ENCODE measurements at regions not wholly inside any gene's neighbourhood (a gene's known extent, or its start where the extent isn't known, plus 50 kb on each side); places are given as distances from the start of the nearest gene placed in this dataset.

DNA sequence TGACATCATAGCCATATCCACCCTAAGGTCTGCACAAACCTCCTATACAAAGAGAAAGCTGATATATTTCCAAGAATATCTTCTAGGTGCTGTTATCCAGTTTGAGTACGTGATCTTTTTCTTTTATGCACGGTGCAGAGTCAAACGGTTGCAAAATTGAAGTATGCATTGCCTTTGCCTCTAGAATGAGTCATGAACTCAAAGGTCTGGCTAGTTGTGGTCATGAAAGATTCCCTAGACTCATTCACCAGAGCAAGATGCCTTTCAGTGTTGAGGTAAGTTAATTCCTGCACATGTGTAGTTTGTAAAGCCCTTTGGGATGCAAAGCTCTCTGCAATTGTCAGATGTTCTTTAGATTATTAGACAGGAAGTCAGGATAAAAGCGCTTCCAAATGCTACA lies 704.4 kb downstream of the PCDH19 start:
- DNase-seq, result no peak

DNA sequence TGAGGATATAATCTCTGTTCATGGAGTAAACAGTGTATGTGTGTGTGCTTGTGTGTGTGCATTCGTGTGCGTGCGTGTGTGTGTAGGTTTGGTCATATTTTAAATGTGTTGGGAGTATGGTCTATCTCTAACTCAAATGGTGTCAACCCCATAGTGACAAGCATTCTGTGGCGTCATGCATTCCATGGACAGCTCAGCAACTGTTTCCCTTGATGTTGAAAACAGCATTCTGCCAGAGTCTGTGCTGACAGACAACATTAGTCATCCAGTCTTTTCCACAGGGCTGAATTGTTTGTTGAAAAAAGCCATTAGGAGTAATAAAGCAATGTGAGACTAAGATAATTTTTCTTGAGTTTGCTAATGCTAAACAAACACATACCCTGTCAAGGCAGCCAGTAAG lies 706.6 kb downstream of the PCDH19 start:
- no peak for DNase-seq

DNA sequence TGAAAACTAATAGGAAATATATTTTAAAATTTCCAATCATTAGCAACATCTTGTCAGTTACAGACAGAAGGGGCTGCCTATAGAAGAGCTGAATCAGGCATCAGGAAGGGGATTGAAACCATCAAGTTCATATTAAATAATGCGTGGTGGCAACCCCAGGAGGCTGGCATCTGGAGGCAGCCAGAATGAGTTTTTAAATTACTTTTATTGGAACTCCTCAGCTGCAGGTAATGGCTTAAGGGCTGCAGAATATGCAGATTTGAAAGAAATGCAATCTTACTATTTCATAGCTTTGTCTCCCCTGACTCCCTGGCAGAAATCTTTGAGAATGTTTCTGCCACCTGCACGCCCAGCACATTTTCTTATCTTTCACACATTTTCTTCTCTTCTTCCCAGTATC lies 711.6 kb downstream of the PCDH19 start:
- DNase-seq, result no peak

DNA sequence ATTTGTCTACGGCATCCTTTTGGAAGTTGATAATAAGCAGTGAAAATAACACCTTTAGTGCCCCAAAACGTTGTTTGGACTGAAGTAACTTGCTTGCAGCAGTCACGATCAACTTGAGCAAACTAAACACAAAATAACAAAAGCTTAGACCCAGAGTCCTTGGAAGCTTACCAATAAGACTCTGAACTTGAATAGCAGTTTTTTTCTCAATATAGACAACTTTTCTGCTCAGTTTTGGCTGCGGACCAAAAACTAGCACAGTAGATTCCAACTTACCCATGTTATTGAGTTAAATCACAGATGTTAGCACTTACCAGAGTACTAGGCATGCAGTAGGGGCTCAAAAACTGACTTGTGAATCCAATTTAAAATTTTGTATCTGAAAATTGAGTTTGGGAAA lies 746.9 kb downstream of the PCDH19 start:
- no peak for DNase-seq

DNA sequence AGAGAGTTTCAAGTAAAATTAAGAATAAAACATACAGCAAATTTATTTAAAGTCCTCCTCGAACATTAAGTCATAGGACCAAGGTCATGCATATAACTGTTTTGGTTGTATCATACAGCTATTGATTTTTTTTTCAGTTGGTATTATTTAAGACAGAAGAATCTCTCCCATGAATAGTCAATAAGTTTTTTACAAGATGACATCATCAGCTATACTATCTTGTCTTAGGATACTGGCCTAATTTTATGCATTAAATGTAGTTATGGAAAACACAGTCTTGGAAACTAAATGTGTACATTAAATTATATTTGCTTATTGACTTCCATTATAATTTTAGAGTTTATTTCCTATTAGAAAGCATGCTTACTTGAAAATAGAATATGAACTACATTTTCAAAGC lies 755.9 kb downstream of the PCDH19 start:
- DNase-seq, result no peak

DNA sequence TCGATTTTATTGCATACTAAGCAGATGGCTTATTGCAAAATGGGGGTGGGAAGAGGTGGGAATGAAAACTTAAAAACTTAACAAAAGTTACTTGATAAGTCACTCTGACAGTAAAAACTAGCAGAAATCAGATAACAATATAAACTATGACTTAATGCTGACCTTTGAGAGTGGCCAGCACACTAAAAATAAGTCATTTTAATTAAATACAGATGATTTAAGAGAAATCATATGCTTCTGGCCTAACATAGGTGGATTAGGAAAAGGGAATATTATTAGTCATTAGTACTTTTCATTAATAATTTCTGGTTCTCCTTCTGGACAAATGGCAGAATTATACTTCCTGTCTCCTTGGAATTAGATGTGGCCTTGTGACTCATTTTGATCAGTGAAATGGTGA lies 756.7 kb downstream of the PCDH19 start:
- no peak for DNase-seq

DNA sequence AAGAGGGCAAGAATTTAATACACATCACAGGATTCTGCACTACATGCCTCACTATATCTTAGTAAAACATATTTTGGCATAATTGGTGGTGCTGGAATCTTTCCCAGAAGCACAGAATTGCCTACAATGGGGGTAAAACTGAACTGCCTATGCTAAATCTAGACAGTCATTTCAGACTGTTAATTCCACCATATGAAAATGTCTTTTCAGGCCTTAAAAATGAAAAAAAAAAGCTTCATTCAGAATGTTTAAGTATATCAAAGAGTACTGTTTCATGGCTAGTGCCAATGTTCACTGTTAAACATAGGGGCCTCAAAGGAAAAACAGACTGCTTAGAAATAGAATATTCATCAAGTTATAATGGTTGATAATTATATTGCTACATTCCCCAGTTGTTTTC lies 797.0 kb downstream of the PCDH19 start:
- no peak for DNase-seq

DNA sequence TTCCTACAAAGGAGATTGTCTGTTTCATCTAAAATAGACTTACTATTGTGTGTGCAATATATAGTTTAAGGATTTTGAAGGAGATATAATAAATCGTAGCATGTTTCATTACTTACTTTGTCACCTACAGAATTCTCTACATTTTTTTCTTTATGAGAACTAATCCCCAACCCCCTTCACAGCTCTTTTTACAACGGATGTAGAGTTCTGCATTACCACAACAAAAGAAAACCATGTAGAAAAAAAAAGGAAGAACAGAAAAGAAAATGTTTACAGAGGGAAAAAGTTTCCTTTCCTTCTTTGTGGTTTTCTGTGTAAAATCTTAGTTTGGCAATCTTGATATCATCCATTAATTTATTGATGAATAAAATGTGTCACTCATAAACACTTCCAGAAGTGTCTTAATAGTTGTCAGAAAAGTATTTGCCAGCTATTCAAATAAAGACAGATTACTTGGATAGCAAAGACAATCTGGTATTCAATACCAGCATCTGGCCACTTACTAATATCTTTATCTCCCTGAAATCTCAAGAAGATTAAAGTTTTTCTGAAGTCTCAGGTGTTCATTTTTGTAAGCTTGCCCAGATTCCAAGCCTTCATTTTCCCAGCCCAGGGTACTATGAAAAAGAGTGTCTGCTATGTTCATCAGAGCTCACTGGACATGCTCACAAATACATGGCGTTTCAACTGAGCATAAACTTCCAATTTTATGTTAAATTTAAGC lies 806.8 kb downstream of the PCDH19 start:
- DNase-seq, result no peak

DNA sequence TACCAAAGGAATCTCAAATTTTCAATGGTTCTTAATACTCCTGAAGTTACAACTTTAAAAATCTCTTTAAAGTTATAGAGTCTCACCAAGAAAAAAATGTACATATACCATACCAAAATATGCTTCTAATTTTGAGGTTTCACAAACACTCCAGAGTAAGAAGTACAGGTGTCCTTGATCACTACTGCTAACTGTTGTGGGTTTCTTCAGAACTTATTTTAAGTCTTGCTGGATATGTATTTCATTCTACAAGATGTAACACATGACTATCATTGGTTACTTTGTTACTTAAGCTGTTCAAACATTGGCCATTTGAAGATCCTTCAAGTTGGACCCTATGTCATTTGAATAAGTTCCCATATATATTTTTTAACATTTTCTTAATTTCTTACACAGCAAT lies 808.0 kb downstream of the PCDH19 start:
- no peak for DNase-seq

DNA sequence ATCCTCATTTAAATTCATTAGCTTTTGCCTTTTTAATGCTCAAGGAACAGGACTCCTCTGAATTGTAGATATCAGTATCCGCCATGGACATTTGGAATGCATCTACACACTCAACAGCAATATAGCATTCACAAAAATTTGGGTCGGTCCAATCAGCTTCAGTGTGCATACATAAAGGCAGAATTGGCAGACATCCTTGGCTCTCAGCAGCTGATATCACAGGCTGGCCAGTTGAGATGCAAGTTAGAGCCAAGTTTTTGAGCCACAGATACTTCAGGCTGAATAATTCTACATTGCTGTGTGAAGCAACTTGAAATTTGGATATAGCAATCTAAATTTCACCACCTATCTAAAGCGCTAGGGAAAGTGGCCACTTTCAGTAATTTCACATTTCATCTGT lies 821.1 kb downstream of the PCDH19 start:
- no peak for DNase-seq

DNA sequence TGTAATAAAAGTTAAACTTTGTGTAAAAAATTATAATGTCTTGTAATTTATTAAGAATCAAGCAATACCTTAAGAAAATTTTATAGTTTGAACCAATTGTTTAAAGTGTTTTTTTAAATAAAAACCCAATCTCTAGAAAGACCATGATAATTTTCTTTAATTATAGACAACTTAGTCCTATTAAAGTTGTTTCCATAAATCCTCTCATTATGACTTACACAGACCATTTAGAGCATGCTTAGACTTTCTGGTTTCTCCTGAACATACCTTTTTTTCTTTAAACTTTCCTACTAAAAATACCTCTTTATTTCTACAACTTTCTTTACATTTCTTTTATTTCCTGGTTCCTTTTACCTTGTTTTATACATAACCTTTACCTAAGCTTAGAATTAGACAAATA lies 837.4 kb downstream of the PCDH19 start:
- no peak for DNase-seq

DNA sequence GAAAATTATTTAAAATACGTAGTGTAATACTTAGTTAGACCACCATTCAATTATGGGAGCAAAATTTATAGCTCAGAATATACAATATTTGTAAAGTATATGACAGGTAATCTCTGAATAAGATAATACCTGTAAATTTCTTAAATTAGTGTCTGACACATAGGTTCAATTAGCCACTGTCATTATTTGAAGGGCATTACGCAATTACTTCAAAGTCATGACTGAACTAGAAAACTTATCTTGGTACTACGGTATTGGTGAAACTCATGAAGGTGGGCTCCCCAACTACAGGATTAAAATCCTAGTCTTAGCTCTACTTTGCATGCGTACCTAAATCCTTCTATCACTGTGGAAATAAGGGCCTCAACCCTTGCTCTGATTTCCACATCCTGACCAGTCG lies 860.7 kb downstream of the PCDH19 start:
- DNase-seq, result no peak

DNA sequence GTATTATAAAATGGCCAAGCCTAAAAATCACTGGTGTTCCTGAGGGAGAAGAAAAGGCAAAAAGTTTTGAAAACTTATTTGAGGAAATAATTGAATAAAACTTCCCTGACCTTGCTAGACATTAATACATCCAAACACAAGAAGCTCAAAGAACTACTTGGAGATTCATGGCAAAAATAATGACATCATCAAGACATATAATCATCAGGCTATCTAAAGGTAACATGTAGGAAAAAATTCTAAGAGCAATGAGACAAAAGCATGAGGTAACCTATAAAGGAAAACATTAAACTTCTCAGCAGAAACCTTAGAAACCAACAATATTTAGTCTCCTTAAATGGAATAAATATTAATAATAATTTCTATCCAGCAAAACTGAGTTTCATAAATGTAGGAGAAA lies 887.6 kb downstream of the PCDH19 start:
- no peak for DNase-seq

DNA sequence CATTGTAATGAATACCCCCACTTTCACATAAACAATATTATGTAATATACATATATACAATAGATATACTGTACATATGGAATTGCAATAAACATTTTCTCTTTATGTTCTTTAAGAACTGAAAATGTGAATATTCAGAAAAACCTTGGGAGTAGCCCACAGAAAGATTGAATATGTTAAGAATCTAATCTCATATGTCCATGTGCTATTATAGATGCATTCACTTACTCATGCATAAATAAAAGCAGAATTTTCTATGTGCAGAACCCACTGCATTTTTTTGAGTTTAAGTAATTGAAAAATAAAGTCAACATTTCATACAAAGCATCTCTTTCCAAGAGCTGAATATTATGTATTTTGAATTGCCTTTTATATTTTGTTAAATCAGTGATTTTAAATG lies 902.3 kb downstream of the PCDH19 start:
- DNase-seq, result no peak

DNA sequence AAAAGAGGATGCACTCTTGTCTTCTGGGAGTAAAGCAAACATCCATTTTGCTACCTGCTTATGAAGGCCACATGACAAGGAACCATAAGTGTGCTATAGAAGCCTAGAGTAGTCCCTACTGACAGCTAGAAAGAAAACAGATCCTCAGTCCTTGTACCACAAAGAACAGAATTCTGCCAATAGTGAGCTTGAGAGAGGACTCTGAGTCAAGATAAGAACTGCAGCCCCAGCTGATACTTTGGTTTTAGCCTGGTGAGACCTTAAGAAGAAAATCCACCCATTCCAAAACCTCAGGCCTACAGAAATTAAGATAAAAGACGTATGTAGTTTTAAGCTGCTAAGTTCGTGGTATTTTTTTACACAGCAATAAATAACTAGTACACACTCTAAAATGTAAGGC lies 914.6 kb downstream of the PCDH19 start:
- DNase-seq, result no peak

DNA sequence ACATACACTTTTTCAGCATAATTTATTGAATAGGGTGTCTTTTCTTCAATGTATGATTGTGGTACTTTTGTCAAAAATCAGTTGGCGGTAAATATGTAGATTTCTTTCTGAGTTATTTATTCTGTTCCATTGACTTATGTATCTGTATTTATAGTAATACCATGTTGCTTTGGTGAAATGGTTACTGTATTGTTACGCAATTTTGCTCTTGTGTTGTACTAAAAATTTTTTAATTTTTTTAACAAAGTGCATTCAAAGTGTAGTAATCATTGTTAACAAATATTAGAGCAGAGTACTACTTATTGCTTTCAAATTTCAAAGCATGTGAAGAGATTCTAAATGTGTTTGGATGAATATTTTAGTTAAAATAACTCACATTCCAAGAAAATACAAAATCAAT lies 915.4 kb downstream of the PCDH19 start:
- no peak for DNase-seq

DNA sequence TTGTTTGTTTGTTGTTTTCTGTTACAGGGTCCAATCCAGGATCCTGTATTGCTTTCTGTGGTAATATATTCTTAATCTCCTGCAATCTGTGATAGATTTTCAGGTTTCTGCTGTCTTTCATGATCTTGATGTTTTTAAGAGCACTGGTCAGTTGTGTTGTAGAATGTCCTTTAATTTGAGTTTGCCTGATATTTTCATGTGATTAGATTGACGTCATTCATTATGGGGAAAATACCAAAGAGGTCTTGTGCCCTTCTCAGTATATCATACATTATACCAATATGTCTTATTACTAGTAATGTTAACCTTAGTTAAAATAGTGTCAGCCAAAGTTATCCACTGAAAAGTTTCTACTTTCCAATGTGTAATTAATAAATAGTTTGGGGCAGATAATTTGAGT lies 929.3 kb downstream of the PCDH19 start:
- DNase-seq, result no peak

DNA sequence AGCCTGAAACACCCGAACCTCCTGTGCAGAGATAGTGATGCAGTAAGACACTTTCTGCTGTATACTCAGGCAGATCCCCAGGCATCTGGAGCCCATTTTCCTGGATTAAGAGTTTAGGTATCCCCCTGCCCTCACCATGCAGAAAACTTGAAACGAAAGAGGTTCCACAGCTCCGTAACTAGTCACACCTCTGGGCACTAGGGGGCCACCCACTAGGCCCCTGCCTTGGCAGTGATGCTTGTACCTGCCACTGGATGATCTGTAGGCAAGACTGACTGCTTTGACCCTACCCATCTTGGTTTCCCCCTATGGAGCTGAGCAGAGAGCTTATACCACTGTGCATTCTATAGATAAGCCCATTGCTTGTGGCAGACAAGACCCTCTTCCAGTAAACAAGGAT lies 940.6 kb downstream of the PCDH19 start:
- DNase-seq, result no peak

DNA sequence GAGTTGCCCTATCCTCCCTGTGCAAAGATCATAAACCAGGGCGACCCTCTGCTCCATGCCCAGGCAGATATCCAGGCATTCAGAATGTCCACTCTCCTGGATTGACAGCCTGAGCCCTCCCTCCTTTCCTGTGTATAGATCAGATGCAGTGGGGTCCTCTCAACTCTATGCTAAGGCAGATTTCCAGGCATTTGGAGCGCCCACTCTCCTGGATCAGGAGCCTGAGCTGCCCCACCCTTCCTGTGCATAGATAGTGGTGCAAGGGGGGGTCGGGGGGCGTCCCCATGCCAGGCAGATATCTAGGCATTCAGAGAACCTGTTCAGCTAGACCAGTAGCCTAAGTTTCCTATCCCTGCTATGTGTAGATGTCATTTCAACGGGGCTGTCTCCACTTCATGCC lies 941.1 kb downstream of the PCDH19 start:
- DNase-seq, result no peak

DNA sequence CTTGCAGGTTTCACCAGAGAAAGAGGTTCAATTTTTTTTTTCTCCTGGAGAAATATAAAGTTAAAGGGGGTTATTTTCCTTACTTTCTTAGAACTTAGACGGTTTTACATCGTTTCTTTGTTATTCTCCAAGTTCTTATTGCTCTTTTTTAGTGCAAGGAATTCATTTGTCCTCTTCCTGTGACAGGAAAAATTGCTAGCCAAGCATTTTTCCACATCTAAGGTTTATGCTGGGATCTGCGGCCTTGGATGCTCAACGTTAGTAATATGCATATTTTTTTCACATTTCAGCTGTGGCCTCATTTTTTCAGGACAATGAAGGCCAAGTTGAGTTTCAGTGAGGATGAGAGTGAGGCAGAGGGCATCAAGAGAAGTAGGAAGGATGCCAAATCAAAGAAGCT lies 948.9 kb downstream of the PCDH19 start:
- DNase-seq, result no peak

DNA sequence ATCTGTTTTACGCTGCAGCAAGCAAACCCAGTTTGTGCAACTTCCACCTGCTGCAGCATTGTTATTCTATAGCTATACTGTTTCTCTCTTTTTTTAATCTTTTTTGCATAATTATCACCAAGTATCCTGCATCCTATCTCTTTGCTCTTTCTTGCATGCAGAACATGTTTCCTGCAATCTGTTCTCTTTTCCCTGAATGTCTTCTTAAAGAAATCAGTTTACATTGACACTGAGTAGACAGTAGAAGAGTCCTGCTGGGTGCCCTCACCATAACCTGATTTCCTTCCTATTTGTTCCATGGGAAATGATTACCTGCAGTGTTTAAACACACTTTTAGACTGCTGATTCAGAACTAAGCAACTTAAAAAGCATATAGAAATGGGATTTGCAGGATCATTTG lies 964.7 kb downstream of the PCDH19 start:
- no peak for DNase-seq

DNA sequence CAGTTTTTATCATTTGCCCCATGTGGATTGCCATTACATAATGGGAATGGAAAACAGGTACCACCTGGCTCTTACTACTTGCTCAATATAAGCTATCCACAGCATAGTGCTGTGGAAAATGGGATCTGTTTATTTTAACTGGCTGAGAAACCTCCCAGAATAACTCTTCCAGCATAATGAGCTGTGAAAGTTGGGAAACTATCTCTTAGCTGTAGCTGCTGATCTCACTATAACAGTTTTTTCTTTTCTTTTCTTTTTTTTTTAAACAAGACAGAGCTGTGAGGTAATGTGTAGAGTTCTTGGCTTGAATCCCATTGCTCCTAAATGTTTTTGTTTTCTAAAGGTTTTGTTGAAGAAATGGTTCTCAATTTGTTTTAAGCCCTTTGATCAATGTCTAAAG lies 988.3 kb downstream of the PCDH19 start:
- DNase-seq, result no peak

DNA sequence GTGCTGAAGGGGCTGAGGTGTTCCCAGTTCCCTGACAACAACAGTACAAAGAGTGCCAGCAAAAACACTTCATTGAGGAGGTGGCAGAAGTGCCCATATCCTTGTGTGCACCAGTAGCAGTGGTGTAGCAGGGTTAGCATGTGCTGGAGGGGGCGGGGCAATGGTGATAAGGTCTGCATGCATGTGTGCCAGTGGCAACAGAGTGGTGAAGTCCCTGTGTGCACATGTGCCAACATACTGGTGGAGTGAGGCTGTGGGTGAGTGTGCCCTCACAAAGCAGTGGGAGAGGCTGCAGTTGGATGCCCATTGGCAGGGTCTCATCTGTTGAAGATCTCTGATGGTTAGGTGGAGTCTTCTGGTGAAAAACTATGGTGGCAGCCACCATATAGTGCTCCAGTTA lies 994.6 kb downstream of the PCDH19 start:
- DNase-seq, result no peak

DNA sequence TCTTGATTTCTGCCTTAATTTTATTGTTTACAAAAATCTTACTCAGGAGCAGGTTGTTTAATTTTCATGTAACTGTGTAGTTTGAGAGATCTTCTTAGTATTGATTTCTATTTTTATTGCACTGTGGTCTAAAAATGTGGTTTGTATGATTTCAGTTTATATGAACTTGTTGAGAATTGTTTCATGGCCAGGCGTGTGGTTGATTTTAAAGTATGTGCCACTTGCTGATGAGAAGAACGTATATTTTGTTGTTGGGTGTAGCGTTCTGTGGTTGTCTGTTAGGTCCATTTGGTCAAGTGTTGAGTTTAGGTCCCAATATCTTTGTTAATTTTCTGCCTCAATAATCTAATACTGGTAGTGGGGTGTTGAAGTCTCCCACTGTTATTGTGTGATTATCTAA lies 996.8 kb downstream of the PCDH19 start:
- DNase-seq, result no peak

DNA sequence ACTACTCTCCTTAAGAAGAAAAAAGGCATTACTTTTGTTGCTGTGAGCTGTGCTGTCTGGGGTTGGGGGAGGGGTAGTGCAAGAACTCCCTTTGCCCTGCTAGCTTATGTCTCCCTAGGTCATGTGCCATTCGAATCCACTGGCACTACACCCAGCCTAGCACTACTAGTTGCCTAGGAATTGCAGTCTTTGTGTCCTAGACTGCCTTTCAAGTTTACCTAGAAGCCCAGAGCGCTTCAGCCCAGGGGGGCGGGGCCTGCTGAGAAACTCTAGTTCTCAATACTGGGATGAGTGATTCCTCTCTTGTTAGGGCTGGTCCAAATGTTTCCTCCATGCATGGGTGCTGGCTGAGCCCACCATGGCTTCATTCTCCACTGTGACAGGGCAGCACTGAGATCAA lies 1011.5 kb downstream of the PCDH19 start:
- DNase-seq, result no peak

DNA sequence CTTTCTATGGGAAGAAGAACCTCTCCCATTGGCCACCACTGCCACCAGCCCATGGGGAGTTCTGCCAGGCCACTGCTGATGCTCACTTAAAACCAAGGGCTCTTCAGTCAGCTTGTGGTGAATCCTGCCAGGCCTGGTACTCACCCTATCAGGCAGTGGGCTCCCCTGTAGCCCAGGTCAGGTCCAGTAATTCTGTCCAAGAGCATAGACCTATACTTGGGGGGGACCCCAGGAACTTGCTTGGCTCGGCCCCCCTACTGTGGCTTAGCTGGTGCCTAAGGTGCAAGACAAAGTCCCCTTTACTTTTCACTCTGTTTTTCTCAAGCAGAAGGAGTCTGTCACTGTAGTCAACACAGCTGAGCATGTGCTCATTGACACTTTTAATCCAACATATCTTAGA lies 1012.2 kb downstream of the PCDH19 start:
- no peak for DNase-seq

Data from left hindlimb (tissue), 1 donor.